GM18873 (cell line): ENCODE measurements at regions not wholly inside any gene's neighbourhood (a gene's known extent, or its start where the extent isn't known, plus 50 kb on each side); places are given as distances from the start of the nearest gene placed in this dataset.

ENCODE experiments used
- ATAC-seq: cut with Tn5 transposase; IDR thresholded peaks from one replicate; pipeline ENCODE4 v1.9.1; 2021; ENCODE audit warnings: mild to moderate bottlenecking, moderate library complexity, moderate number of reproducible peaks; ENCODE audit not compliant: unreplicated experiment, low FRiP score

DNA sequence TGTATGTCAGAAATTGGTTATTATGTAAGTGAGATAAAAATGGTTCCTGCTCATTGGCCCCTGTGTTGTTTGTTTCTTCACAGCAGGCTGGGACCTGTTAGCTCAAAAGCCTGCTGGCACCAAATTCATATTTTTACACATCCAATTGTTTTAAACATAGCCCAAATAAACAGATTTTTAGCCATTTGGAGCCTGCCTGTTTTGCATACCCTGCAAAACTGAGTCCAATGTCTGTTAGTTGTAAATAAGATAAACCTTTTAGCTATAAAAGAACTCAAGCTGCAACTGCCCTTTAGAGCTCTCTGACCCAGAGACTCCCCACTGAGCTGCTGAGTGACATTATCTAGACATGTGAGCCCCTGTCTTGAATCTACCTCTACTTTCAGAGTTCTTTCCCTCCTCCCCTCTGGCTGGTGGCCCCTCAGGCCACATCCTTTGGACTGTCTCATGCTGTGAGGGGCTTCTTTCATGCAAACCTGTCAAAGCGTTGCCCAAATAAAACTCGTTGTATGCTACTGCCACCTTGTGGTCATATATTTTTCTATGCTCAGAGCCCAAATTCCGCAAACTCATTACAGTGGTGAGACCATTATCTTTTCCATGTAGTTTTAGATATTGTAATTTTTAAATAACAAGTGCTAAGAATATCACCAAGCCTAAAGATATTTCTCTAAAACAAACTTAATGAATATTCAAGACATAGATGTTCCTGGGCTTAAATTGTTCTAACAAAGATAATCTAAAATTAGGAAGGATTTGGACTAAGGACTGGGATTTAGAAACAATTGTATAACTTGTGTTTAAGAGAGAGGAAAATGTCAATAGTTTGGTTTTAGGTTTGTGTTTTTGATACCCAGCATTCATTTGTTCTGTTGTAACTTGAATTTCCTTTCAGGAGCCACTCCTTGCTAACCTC, 337.9 kb downstream of the AACS start:
- ATAC-seq = no peak

GRCh38 chr12:125403843-125404242, 338.6 kb downstream of the AACS start:
- no peak for ATAC-seq

- ATAC-seq = peak; percentile 70
These were observed 340.9 kb downstream of the AACS start for GRCh38 chr12:125406131-125406530.

- no peak for ATAC-seq
These were observed 343.5 kb downstream of the AACS start for GRCh38 chr12:125408718-125409117.

DNA sequence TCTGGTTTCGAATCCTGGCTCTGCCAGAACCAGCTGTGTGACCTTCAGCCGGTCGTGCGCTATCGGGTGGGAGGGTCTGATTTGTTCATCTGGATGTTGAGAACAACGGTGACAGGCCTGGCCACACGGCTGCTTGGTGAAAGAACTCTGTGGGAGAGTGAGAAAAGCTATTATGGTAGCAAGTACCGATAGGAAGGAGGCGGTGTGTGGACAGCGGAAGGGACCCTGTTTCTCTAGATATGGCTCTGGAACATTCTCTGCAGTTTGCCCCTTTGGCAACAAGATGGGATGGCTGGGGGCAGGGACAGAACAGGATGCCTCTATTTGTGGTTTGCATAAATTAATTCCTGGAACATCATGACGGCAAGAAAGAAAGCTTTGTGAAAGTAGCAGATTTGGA, 347.3 kb downstream of the AACS start:
- ATAC-seq = no peak

DNA sequence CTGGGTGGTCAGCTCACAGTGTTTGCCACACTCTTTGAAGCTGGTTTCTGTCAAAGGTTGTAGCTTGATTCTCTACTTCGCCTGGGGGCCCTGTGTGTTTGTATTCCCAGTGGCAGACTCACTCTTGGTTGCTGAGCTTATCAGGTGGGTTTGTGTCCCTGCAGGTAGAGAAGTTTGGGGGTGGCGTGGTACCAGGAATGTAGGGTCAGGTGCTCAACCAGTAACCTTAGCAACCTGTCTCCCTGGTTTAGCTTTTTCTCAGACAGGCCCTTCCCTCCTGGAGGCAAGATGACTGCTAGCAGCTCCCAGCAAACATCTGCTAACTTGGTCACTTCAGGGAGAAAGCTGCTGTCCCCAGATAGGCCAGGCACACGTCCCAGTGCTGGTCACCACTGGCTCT, 352.2 kb downstream of the AACS start:
- ATAC-seq = no peak

DNA sequence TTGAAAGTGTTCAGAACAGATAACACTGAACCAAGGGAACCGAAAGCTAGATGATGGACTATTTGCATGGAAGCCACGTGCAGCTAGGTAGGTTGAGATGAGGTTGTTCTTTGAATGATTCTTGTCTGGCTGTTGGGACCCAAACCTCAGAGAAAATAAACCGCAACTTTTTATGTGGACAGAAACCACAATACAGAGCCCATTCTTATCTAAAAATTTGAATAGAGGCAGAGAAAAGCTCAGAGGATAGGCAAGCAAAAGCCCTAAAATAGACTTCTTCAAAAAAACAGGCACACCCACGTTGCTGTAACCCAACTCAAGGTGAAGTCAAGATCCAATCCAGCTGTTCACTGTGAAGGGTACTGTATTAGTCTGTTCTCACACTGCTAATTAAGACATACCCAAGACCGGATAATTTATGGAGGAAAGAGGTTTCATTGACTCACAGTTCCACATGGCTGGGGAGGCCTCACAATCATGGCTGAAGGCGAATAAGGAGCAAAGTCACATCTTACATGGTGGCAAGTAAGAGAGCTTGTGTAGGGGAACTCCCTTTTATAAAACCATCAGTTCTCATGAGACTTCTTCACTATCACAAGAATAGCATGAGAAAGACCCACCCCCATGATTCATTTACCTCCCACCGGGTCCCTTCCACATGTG, 353.8 kb downstream of the AACS start:
- ATAC-seq = no peak

GRCh38 chr12:125424909-125425308, 359.7 kb downstream of the AACS start:
- no peak for ATAC-seq

GRCh38 chr12:125431516-125431915, 366.3 kb downstream of the AACS start:
- ATAC-seq = no peak

GRCh38 chr12:125434131-125434530, 368.9 kb downstream of the AACS start:
- no peak for ATAC-seq

- ATAC-seq = peak; percentile 85
These were observed 369.8 kb downstream of the AACS start for GRCh38 chr12:125434936-125435443.

GRCh38 chr12:125435871-125436270, 370.6 kb downstream of the AACS start:
- no peak for ATAC-seq

DNA sequence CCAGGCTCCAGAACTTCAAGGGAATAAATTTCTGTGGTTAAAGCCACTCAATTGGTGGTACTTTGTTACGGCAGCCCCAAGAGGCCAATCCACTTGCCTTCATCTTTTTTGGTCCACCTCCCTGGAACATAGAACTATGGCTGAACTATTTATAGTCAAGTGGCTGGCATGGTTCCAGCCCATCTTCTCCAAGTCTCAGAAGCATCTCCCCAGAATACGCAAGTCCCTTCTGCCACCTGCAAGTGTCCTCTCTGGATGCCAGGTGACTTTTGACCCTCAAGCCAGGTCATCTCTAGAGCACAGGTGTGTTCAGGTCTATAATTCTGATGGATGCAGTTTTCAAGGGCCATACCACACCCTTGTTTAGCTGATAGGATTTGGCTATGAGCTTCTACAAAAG, 371.5 kb downstream of the AACS start:
- ATAC-seq = no peak

GRCh38 chr12:125440399-125440798, 375.2 kb downstream of the AACS start:
- no peak for ATAC-seq

DNA sequence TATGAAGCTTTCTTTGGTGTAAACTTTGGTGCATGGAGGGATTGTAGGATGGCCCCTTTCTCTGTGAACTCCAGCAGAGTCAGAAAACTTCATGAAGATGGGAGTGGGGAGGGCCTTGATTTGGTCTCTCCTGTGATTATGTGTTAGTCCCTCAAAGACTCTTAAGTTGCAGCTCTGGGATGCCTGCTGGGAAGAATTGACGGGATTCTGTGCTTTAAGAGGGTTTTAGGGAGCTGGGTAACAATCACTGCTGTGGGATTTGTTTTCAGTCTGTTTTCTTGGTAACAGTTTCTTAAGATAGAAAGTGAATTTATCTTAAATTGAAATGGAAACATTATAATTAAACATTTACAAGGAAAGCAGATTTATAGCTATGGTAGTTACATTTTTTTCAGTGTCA, 378.1 kb downstream of the AACS start:
- no peak for ATAC-seq

DNA sequence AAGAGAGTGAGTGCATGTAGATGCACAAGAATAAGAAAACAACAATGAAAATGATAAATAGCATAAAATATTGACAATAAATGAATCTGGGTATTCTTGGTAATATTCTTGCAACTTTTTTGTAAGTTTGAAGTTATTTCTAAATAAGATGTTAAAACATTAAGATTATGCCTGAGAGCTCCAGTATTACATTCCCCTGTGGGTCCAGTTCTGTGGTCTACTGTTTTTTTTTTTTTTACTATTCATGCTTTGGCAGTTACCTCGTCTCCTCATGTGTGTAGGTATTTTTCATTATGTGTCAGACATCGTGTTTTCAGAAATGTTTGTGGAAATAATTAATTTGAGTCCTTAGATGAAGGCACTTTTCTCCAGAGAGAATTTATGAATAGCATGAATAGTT, 386.2 kb downstream of the AACS start:
- no peak for ATAC-seq

DNA sequence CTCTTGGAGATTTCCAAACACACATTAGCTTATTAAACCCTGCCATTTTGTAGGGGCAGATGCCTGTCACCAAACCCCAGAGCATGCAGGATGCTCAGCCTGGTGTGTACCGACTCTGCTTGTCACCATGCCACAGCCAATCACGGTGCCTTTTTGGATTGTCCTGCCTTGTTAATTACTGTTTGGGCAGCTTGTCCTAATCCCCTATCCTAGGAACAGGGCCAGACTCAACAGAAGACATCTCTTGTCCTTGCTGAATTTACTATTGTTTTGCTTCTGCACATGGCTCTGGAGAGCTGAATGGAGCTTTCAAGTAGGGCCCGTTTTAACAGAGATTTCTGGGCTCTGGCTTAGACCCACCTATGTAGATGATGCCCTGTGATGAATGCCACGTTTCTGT, 388.5 kb downstream of the AACS start:
- ATAC-seq = no peak

- no peak for ATAC-seq
These were observed 389.1 kb downstream of the AACS start for GRCh38 chr12:125454291-125454690.

GRCh38 chr12:125454786-125455480, 389.7 kb downstream of the AACS start:
- ATAC-seq = no peak

GRCh38 chr12:125455556-125455955, 390.3 kb downstream of the AACS start:
- no peak for ATAC-seq
